HPDE6-E6E7 (cell line): ENCODE measurements at regions not wholly inside any gene's neighbourhood (a gene's known extent, or its start where the extent isn't known, plus 50 kb on each side); places are given as distances from the start of the nearest gene placed in this dataset.

Experiments
- DNase-seq: peaks from one replicate; pipeline ENCODE4 v3.0.0; 2011; ENCODE audit warnings: missing footprints; ENCODE audit errors: extremely low spot score

DNA sequence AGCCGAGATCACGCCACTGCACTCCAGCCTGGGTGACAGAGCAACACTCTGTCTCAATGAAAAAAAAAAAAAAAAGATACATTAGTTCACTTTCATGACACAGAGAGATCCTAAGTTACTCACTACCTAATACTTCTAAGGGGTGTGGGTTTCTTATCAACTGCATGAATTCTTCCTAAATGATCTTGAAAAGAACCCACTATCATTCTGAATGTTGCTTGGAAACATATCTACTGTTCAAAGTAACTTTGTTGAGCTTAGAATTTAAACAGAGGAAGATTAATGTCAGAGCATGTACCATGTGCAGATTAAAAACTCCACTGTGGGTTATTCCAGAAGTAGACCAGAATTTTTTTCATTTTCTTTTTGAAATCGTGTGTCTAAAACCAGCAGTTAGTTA, 241.5 kb downstream of the LTN1 start:
- DNase-seq = no peak

DNA sequence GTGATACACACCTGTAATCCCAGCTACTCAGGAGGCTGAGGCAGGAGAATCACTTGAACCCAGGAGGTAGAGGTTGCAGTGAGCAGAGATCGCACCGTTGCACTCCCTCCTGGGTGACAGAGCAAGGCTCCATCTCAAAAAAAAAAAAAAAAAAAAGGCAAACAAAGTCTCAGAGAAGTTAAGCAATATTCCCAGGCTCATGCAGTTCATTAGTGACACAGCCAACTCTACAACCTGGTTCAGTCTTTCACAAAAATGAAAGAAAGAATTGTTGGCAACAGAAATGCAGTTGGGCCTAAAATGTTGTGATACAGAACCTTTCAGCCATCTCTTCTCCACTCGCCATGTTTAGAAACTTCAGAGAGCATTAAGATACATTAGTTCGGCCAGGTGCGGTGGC, 242.1 kb downstream of the LTN1 start:
- no peak for DNase-seq

DNA sequence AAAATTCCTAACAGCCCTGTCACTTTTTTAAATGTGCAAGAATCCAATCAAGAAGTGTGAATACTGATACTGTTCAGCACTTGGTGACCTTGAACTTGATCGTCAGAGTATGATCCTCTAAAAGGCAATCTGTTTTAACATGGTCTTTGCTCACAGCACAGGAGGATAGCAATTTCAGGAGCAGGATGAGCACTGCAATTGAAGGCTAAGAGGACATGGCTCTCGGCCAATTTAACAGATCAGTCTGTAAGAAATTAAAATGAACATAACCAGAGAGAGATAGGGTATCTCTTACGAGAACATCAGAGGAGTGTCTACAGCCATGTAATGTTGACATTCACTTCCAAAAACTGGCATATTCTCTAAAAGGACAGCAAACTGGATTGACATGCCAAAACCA, 243.1 kb downstream of the LTN1 start:
- no peak for DNase-seq

DNA sequence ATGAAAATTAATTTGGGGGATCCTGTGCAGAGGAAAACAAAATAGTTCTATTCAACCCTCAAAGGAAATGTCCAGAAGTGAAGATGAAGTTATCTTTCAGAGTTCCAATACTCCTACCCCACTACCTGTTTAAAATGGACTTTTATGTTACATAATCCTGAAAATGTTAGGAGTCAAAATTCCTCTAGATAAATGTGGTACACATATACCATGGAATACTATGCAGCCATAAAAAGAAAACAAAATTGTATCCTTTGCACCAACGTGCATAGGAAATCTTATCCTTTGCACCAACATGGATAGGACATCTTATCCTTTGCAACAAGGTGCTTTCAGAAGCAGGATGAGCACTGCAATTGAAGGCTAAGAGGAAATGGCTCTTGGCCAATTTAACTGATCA, 245.2 kb downstream of the LTN1 start:
- DNase-seq = no peak

DNA sequence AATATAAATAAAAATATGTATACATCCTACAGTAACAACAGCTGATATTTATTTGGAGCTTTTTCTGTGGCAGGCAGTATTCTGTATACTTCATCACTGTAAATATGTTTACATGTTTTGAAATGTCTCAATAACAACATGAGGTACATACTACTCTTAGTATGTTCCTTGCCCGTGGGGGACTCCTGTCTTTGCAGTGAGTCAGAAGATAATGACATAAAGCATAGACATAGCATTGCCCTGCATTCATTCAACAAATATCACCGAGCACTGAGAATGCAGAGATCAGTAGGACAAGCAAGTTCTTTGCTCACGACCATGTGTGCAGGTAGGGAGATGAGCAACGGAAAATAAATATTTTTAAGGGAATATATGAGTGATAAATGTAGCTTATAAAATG, 246.5 kb downstream of the LTN1 start:
- no peak for DNase-seq

DNA sequence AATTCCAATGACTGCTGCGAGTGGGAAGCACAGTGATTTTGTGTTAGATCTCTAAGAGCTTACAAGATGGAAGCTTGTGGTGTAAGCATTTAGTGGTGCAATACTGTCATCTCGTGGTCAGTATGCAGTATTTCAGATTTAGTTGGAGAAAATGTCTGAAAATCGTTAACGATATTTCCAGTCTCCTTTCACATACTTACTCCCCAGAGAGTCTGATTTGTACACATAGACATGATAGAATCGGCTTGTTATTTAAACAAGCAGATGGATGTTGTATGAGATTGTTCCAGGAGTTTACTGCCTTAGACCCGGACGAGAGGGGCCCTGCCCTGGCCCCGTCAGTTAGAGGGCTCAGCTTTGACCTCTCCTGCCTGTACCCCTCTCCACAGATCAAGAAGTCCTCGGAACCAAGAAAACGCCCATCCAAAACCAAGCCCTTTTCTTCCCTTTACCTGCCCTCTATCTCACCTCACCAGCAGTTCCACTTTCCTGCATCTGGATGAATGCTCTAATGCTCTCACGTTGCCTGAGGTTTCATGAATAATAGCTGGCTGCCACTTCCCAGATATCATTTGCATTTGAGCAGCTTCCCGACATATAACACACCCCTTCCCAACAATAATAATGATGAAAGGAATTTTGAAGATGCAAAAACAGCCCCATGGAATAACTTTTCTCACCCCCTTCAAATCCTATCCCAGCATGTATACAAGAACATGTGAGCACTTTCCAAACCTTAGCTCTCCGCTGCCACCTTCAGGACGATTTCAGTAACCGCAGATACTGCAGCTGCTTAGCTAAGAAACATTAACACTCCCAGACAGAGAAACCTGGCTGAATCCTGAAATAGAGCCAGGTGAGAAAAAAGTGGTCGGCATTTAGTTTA, 247.3 kb downstream of the LTN1 start:
- DNase-seq = peak; percentile 37

DNA sequence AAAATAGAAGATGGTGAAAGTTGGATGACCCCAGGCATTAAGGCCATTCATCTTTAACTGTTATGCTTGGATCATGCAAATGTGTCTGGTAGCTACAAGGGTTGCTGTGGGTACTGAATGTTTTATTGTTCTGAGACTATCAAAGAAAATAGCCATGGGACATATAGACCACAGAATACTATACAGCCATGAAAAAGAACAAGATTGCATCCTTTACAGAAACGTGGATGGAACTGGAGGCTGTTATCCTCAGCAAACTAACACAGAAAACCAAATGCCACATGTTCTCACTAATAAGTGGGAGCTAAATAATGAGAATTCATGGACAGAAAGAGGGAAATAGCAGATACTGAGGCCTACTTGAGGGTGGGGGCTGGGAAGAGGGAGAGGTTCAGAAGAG, 249.0 kb downstream of the LTN1 start:
- no peak for DNase-seq

DNA sequence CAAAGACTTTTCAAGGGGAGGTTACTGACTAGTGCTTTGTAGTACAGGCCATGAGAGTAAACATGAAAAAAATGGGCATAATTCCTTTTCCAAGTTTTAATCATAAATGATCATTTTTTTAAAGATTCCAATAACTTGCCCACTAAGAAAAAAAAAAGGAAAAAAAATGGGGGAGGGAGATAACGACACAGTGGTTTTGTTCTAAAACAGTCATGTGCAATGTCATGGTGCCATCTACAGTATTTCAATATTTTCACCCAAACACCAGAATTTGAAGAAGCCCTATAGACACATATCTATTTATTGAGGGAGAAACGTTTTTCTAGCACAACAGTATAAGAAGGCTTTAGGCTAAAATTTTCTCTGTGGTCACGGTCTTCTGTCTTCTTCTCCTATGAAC, 250.2 kb downstream of the LTN1 start:
- no peak for DNase-seq

DNA sequence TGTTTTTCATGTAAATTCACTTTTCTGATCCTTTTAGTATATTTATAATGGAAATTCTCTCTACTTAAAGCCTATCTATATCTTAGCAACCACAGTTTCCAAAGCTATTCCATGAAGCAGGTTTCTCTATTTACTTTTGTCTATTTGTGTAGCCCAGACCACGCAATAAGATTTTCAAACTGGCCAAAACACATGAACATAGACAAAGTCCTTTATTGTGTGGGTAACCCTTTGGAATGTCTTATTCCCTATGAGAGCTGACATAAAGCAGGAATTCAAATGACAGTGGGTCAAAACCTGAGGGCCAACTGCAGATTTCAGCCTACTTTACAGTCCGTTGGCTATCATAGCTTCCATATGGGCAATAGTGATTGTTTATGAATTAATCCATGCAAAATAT, 252.6 kb downstream of the LTN1 start:
- no peak for DNase-seq

DNA sequence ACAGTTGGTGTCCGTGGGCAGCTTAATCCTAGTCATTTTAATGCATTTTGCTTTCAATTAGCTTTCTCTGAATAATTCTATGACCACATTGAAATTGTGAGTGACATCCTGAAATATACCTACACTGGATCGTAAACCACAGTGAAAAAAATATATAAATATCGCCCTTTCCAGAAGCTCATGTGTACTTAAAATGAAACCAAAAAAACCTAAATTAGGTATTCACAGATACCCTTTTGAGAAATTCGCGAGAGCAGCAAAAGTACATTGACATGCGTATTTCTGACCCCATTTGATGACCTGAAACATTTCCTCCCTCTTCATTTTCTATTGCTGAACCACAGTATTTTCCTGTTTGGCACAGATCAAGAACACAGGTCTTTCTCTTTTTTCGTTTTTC, 253.8 kb downstream of the LTN1 start:
- no peak for DNase-seq

DNA sequence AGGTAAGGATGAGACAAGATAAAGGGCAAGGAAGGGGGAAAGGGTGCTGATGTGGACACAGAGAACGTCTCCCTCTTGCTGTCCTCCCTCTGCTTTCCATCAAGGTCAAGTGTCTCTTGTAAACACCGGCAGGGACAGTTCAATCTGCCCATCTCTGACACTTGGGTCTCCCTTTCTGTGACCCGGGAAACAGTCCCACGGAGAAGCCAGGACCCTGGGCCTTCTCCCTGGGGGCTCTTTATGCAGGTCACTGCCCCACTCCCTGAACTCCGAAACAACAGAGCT, 254.3 kb downstream of the LTN1 start:
- no peak for DNase-seq

DNA sequence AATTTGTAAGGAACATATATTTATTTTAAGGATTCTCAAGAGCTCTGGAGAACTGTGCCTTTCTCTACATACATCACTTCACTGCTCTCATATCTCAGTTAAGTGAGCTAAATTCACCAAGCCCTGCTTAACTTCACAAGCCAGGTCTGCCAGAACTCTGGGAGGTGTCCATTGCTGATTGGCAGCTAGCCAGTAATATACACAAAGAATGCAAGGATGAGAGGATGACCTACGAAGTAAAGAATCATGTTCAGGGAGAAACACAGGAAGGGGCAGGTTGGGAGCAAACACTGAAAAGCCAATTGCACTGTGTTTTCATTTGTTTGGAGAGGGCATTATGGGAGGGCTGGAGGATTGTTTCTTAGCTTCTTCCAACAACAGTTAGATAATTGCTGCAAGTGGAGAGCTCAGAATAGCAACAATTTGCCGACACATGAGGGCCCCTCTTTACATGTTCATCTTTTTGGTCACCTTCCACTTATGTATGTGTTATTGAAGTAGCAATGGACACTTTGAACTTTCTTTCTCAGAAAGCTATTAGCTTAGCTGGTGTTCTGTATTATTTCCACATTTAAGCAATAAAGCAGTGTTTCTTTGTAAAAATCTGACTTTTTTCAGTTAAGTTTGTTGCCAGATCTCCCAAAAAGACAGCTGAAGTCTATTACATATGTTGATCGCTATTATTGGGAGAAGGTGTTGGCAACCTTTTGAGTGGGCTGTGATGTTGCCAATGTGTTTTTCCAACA, 254.8 kb downstream of the LTN1 start:
- DNase-seq = no peak

DNA sequence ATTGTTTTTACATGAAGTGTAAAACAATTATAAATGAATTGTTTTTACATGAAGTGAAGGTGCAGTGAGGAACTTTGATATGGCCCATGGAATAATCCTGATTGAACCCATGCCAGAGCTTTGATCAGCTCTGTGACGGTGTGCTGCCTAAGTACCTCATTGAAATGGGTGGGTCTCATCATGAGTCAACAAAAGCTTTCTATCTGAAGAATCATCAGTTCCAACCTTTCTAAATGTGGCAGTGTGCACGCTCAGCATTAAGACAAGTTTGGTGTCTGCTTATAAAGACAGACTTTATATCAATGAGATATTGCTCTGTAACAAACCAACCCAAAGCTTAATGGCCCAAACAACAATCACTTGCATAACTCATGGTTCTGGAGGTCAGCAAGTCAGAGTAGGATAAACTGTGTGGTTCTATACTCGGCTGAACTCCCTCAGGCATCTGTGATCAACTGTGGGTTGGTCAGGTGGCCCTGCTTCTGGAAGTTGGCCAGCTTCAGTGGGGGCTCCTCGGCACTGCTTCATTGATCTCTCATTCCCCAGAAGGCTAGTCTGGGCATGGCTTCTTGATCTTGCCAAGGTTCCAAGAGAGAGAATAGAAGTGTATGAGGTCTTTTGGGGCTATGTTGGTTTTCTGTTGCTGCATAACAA, 258.0 kb downstream of the LTN1 start:
- no peak for DNase-seq

DNA sequence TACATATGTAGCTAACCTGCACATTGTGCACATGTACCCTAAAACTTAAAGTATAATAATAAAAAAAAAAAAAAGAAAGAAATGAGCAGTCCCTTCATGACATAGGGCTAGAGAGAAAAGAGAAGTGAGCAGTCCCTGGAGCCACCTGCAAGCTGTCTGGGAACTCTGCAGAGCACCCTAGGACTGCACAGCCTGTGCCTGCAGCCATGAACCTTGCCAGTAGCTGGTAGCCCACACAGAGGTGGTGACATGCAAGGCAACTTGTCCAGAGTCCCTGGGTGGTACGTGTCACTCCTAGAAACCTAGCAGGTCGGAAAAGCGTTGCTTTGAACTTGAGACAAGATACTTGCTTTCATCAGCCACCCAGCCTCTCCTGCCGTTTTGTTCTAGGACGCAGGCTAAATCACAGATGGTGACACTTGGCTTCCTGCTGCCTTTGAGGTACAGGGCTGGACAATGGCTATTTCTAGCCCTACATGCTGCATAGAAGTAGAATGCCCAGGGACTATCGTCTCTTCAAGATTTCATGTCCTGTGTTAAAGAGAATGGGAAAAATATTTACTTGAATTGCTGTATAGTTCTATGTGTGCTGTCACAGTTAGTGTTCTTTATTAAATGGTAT, 260.9 kb downstream of the LTN1 start:
- no peak for DNase-seq

DNA sequence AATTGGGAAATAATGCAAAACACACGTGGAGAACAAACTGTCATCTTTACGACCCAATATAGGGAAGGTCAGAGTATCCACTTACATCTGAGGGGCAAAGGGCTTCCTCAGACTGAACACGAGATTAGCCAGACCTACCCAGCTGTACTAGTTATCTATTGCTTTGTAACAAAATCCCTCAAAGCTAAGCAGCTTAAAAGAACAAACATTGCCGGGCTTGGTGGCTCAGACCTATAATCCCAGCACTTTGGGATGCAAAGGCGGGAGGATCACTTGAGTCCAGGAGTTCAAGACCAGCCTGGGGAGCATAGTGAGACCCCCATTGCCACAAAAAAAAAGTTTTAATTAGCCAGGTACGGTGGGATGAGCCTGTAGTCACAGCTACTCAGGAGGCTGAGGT, 262.8 kb downstream of the LTN1 start:
- no peak for DNase-seq

DNA sequence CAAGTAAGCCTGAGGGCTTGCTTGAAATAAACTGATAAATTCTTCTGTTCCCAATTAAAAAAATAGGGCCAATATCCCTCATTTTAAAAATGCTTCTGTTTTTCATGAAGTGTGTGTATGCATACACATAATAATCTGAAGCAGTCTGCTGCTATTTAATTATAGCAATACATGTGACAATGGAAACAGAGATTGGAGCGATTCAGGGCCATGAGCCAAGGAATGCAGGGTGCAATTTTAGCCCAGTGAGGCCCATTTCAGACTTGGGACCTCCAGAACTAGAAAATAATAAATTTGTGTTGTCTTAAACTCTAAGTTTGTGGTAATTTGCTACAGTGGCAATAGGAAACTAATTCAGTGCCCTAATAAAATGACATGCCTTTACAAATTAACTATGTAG, 264.9 kb downstream of the LTN1 start:
- no peak for DNase-seq

DNA sequence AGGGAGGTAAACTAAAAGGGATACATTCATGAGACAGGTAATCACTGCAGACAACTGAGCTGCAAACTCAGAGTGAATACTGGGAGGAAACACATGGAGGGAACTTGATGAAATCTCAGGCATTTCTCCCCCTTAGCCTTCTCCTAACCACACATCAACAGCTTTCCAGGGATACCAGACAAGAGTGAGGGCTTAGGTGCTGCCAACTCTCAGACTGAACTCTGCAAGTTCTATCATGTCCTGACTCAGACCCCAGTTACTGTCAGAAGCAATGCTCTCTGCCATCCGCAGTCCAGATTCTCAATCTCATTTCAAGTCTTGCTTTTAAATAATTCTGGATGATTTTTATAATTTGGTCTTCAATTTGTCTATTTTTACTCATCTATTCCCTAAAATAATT, 267.3 kb downstream of the LTN1 start:
- no peak for DNase-seq

DNA sequence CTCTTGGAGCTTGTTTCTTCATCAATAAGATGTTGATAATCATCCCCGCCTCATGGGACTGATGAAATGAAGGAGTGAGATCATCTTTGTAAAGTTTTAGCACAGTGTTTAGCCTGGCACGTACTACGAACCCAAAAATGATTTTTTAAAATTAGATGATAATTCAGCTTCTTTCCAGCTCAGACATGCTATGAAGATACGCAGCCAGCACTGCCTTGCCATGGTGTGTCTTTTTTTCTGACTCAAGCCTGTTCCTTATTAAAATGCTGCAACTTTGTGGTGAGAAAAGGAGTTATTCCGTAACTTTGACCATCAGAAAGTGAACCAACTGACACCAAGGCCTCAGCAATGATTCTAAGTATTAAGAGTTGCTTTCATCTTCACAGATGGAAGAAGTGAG, 269.0 kb downstream of the LTN1 start:
- no peak for DNase-seq

DNA sequence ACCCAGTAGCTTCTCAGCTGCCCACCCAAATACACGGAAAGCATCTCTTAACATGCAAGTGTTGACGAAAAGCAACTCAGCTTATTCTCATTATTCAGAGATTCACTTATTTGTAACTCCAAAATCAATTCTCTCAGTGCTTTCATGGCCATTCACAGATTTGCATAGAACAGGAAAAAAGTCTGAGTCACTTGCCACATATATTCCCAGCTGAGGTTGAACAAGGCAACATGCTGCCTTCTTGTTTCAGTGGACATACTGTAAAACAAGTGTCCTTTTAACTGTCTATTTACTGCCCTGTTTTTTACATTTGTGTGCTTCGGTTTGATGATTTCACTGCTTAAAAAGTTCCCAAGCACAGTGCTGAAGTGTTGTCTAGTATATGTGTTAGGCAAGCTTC, 273.0 kb downstream of the LTN1 start:
- no peak for DNase-seq

DNA sequence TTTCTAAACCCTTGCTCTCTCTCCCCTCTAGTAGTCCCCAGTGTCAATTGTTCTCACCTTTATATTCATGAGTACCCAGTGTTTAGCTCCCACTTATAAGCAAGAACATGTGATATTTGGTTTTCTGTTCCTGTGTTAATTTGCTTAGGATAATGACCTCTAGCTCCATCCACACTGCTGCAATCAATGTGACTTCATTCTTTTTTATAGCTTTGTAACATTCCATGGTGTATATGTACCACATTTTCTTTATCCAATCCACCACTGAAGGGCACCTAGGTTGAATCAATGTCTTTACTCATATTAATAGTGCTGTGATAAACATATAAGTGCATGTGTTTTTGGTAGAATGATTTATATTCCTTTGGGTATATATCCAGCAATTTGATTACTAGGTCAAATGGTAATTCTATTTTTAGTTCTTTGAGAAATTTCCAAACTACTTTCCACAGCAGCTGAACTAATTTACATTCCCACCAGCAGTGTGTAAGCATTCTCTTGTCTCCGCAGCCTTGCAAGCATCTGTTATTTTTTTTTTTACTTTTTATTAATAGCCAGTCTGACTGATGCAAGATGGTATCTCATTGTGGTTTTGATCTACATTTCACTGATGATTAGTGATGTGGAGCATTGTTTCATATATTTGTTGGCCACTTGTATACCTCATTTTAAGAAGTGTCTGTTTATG, 277.8 kb downstream of the LTN1 start:
- no peak for DNase-seq

DNA sequence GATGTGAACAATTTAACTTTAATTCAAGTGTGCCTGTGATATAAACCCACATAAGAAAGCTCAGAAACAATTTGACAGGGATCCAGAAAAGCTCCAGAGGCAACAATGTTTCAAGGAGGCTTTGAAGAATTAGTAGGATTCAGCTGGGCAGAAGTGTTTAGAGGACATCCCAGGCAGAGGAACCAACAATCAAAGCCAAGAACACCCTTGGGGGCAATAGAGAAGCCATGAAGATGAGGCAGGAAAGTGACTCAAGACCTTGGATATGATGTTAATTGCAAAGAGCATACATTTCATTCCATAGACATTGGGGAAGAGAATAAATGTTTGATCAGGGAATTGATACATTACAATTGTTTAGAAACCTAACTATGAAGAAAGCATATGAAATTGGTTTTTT, 280.3 kb downstream of the LTN1 start:
- no peak for DNase-seq

DNA sequence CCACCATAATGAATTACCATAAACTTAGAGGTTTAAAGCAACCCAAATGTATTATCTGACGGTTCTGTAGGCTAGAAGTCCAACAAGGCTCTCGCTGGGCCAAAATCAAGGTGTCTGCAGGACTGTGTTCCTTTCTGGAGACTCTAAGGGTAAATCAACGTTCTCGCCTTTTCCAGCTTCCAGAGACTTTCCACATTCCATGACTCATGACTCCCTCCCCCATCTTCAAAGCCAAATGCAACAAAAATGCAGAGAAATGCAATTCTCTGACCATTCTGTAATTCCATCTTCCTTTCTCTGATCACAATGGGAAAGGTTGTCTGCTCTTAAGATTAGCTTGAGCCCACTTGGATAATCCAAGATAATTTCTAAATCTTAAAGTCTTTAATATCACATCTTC, 287.1 kb downstream of the LTN1 start:
- no peak for DNase-seq
